ENCODE measurements at regions not wholly inside any gene's neighbourhood (a gene's known extent, or its start where the extent isn't known, plus 50 kb on each side); places are given as distances from the start of the nearest gene placed in this dataset.

GRCh38 chr11:70859180-70859579 is 393.2 kb downstream of the SHANK2 start:
- Histone ChIP-seq H3K27ac (no peak overlapping the region), H3K4me3 (no peak overlapping the region)

GRCh38 chr11:70860888-70861287 is 391.5 kb downstream of the SHANK2 start:
- no peak overlapping the region for H3K27ac ChIP-seq

GRCh38 chr11:70861559-70861958 is 390.8 kb downstream of the SHANK2 start:
- H3K4me3 ChIP-seq: no peak overlapping the region

More at GRCh38 chr11:70860888-70861287, 391.5 kb downstream of the SHANK2 start:
- no peak overlapping the region for H3K4me3 ChIP-seq

GRCh38 chr11:70862093-70862492 is 390.3 kb downstream of the SHANK2 start:
- Histone ChIP-seq H3K4me3 (no peak overlapping the region), H3K27ac (no peak overlapping the region)

More at GRCh38 chr11:70861559-70861958, 390.8 kb downstream of the SHANK2 start:
- H3K27ac ChIP-seq: no peak overlapping the region

- Histone ChIP-seq H3K27ac (no peak overlapping the region), H3K4me3 (no peak overlapping the region)
These were observed 389.2 kb downstream of the SHANK2 start for GRCh38 chr11:70863186-70863585.

- no peak overlapping the region for H3K4me3 ChIP-seq
- no peak overlapping the region for H3K27ac ChIP-seq
These were observed 388.4 kb downstream of the SHANK2 start for GRCh38 chr11:70863993-70864392.

GRCh38 chr11:70865356-70865755 is 387.0 kb downstream of the SHANK2 start:
- no peak overlapping the region for H3K27ac ChIP-seq
- H3K4me3 ChIP-seq: no peak overlapping the region

GRCh38 chr11:70866834-70867233 is 385.5 kb downstream of the SHANK2 start:
- H3K4me3 ChIP-seq: no peak overlapping the region

GRCh38 chr11:70867281-70868047 is 384.9 kb downstream of the SHANK2 start:
- Histone ChIP-seq H3K27ac (no peak overlapping the region), H3K4me3 (no peak overlapping the region)

More at GRCh38 chr11:70866834-70867233, 385.5 kb downstream of the SHANK2 start:
- H3K27ac ChIP-seq: no peak overlapping the region

GRCh38 chr11:70868341-70868885 is 384.0 kb downstream of the SHANK2 start:
- no peak overlapping the region for H3K4me3 ChIP-seq
- H3K27ac ChIP-seq: no peak overlapping the region

GRCh38 chr11:70869054-70869453 is 383.3 kb downstream of the SHANK2 start:
- Histone ChIP-seq H3K4me3 (no peak overlapping the region), H3K27ac (no peak overlapping the region)

- Histone ChIP-seq H3K4me3 (no peak overlapping the region), H3K27ac (no peak overlapping the region)
These were observed 380.5 kb downstream of the SHANK2 start for GRCh38 chr11:70871881-70872280.

GRCh38 chr11:70872299-70872698 is 380.1 kb downstream of the SHANK2 start:
- H3K4me3 ChIP-seq: no peak overlapping the region
- H3K27ac ChIP-seq: no peak overlapping the region

- Histone ChIP-seq H3K4me3 (no peak overlapping the region), H3K27ac (no peak overlapping the region)
These were observed 379.2 kb downstream of the SHANK2 start for GRCh38 chr11:70872955-70873735.

- no peak overlapping the region for H3K4me3 ChIP-seq
- H3K27ac ChIP-seq: no peak overlapping the region
These were observed 378.5 kb downstream of the SHANK2 start for GRCh38 chr11:70873736-70874412.

GRCh38 chr11:70876685-70877084 is 375.7 kb downstream of the SHANK2 start:
- no peak overlapping the region for H3K27ac ChIP-seq
- no peak overlapping the region for H3K4me3 ChIP-seq

GRCh38 chr11:70877151-70877550 is 375.2 kb downstream of the SHANK2 start:
- H3K4me3 ChIP-seq: no peak overlapping the region
- H3K27ac ChIP-seq: no peak overlapping the region

GRCh38 chr11:70878366-70878765 is 374.0 kb downstream of the SHANK2 start:
- no peak overlapping the region for H3K4me3 ChIP-seq

GRCh38 chr11:70879601-70880285 is 372.6 kb downstream of the SHANK2 start:
- Histone ChIP-seq H3K27ac (no peak overlapping the region), H3K4me3 (no peak overlapping the region)

More at GRCh38 chr11:70878366-70878765, 374.0 kb downstream of the SHANK2 start:
- H3K27ac ChIP-seq: no peak overlapping the region

GRCh38 chr11:70880416-70880815 is 372.0 kb downstream of the SHANK2 start:
- no peak overlapping the region for H3K27ac ChIP-seq
- H3K4me3 ChIP-seq: no peak overlapping the region
